Left lung (tissue), 4 donors: ENCODE measurements at regions not wholly inside any gene's neighbourhood (a gene's known extent, or its start where the extent isn't known, plus 50 kb on each side); places are given as distances from the start of the nearest gene placed in this dataset.
"Not testable (repeated sequence)": the region's sequence is repeated elsewhere in the genome, so short reads cannot be mapped to it uniquely, and the experiment has no call there.

Source experiments
- ATAC-seq: fragments of 200-7000 bp; cut with Tn5 transposase; one replicate; pipeline ENCODE4 v1.9.1; 2020; ENCODE audit warnings: moderate library complexity
- DNase-seq, 4 donors: peaks; one replicate each; pipeline ENCODE4 v3.0.0-alpha.2; 2013 to 2020
- H3K27ac ChIP-seq, 2 donors: fragments of 200-600 bp; sonication (generic) in 1 of 2; one replicate each; pipeline versions ENCODE4 v1.5.0 to v1.8.0; 2020 to 2021
- H3K27me3 ChIP-seq, 2 donors: fragments of 200-600 bp; sonication (generic) in 1 of 2; one replicate each; pipeline versions ENCODE4 v1.5.0 to v1.8.0; 2020 to 2021
- H3K36me3 ChIP-seq, 2 donors: fragments of 200-600 bp; sonication (generic) in 1 of 2; one replicate each; pipeline versions ENCODE4 v1.5.0 to v1.8.0; 2020 to 2021
- H3K4me1 ChIP-seq, 2 donors: fragments of 200-600 bp; one replicate each; pipeline ENCODE4 v1.8.0; 2021
- H3K4me3 ChIP-seq, 2 donors: fragments of 200-600 bp; sonication (generic) in 1 of 2; one replicate each; pipeline versions ENCODE4 v1.5.0 to v1.8.0; 2020 to 2021; ENCODE audit warnings: mild to moderate bottlenecking in 1 of 2
- H3K9me3 ChIP-seq, 2 donors: fragments of 200-600 bp; sonication (generic) in 1 of 2; one replicate each; pipeline versions ENCODE4 v1.5.0 to v1.8.0; 2020 to 2021
- CTCF ChIP-seq, 2 donors: fragments of 200-600 bp; sonication (generic) in 1 of 2; IDR thresholded peaks; one replicate each; pipeline versions ENCODE4 v1.5.0 to v1.8.0; 2021; ENCODE audit warnings: antibody characterized with exemption in 2 of 2
- intact Hi-C, 2 donors: fragments of 100-400 bp; cut with DNase I; formaldehyde crosslinking; loops; one replicate each; pipeline versions ENCODE4 v1.11.2 to v1.14.2; 2022
- donor health status: DM: no; HTN: yes; CAD: no.
- donor health status: DM: no; HTN: no; CAD: no.

GRCh38 chr12:92231532-92231931, 85.9 kb upstream of the BTG1 start:
- DNase-seq, H3K36me3 ChIP-seq, H3K27me3 ChIP-seq, H3K4me3 ChIP-seq, intact Hi-C loops, H3K9me3 ChIP-seq: not testable (repeated sequence)
- ATAC-seq, result peak; percentile 25
- peaks cover 0 to 23% of the 10 kb centered on the region in 2 donors for H3K4me1 ChIP-seq
- H3K27ac ChIP-seq, result peak overlapping the region in 1 of 2 donors; percentile 69

- intact Hi-C loops, result no loop called here
- DNase-seq (no peak), ATAC-seq (no peak)
- H3K9me3 ChIP-seq, result no peaks in the 10 kb centered on the region
- H3K27me3 ChIP-seq, result no peaks in the 10 kb centered on the region
- H3K4me1 ChIP-seq, result peaks cover 0 to 23% of the 10 kb centered on the region in 2 donors
- no peak overlapping the region for H3K4me3 ChIP-seq
- H3K27ac ChIP-seq, result no peak overlapping the region
- no peaks in the 10 kb centered on the region for H3K36me3 ChIP-seq
- TF ChIP-seq CTCF (IDR thresholded peaks at IDR 0.05), result no peak
Measured at GRCh38 chr12:92229381-92229780, 83.7 kb upstream of the BTG1 start.

GRCh38 chr12:92226961-92227360, 81.3 kb upstream of the BTG1 start:
- H3K4me3 ChIP-seq, result no peak overlapping the region
- H3K27me3 ChIP-seq, result no peaks in the 10 kb centered on the region
- no peak for DNase-seq
- intact Hi-C loops, result no loop called here
- TF ChIP-seq CTCF (IDR thresholded peaks at IDR 0.05), result no peak
- no peak for ATAC-seq
- H3K4me1 ChIP-seq, result peaks cover 0 to 7% of the 10 kb centered on the region in 2 donors
- no peaks in the 10 kb centered on the region for H3K36me3 ChIP-seq
- H3K27ac ChIP-seq, result no peak overlapping the region
- H3K9me3 ChIP-seq, result no peaks in the 10 kb centered on the region

- no peak for TF ChIP-seq CTCF (IDR thresholded peaks at IDR 0.05)
- no peak overlapping the region for H3K4me3 ChIP-seq
- intact Hi-C loops, result no loop called here
- no peaks in the 10 kb centered on the region for H3K27me3 ChIP-seq
- ATAC-seq (no peak), DNase-seq (no peak)
- H3K27ac ChIP-seq, result no peak overlapping the region
- no peaks in the 10 kb centered on the region for H3K36me3 ChIP-seq
- no peaks in the 10 kb centered on the region for H3K9me3 ChIP-seq
- H3K4me1 ChIP-seq, result peaks cover 0 to 4% of the 10 kb centered on the region in 2 donors
Measured at GRCh38 chr12:92226071-92226661, 80.5 kb upstream of the BTG1 start.

- no peaks in the 10 kb centered on the region for H3K4me1 ChIP-seq
- no peaks in the 10 kb centered on the region for H3K27me3 ChIP-seq
- ATAC-seq (no peak), DNase-seq (no peak)
- H3K27ac ChIP-seq, result no peak overlapping the region
- H3K4me3 ChIP-seq, result no peak overlapping the region
- TF ChIP-seq CTCF (IDR thresholded peaks at IDR 0.05), result no peak
- intact Hi-C loops, result no loop called here
- H3K36me3 ChIP-seq, result no peaks in the 10 kb centered on the region
- no peaks in the 10 kb centered on the region for H3K9me3 ChIP-seq
Measured at GRCh38 chr12:92224685-92225331, 79.2 kb upstream of the BTG1 start.

- no peak for ATAC-seq
- no peaks in the 10 kb centered on the region for H3K27me3 ChIP-seq
- no peak for TF ChIP-seq CTCF (IDR thresholded peaks at IDR 0.05)
- H3K9me3 ChIP-seq, result no peaks in the 10 kb centered on the region
- no peak overlapping the region for H3K27ac ChIP-seq
- no peak overlapping the region for H3K4me3 ChIP-seq
- intact Hi-C loops, result no loop called here
- H3K36me3 ChIP-seq, result no peaks in the 10 kb centered on the region
- DNase-seq, result no peak
- no peaks in the 10 kb centered on the region for H3K4me1 ChIP-seq
Measured at GRCh38 chr12:92223481-92223880, 77.8 kb upstream of the BTG1 start.
